Right ventricle myocardium inferior (tissue), 1 donor: ENCODE measurements at regions not wholly inside any gene's neighbourhood (a gene's known extent, or its start where the extent isn't known, plus 50 kb on each side); places are given as distances from the start of the nearest gene placed in this dataset.
A peak's percentile ranks its signal among the peaks of the same experiment; 100 is the strongest.
"Not testable (repeated sequence)": the region's sequence is repeated elsewhere in the genome, so short reads cannot be mapped to it uniquely, and the experiment has no call there.

Source experiments
- ATAC-seq: fragments of 200-7000 bp; cut with Tn5 transposase; one replicate; pipeline ENCODE4 v1.9.1; 2020; ENCODE audit warnings: mild to moderate bottlenecking, moderate library complexity
- DNase-seq: peaks from one replicate; pipeline ENCODE4 v3.0.0; 2021; ENCODE audit errors: missing footprints
- intact Hi-C: fragments of 100-400 bp; cut with DNase I; formaldehyde crosslinking; loops from one replicate; pipeline ENCODE4 v1.11.0; 2022
- donor health status: DM: no; HTN: yes; CAD: no; lungs with severe emphysema.

DNA sequence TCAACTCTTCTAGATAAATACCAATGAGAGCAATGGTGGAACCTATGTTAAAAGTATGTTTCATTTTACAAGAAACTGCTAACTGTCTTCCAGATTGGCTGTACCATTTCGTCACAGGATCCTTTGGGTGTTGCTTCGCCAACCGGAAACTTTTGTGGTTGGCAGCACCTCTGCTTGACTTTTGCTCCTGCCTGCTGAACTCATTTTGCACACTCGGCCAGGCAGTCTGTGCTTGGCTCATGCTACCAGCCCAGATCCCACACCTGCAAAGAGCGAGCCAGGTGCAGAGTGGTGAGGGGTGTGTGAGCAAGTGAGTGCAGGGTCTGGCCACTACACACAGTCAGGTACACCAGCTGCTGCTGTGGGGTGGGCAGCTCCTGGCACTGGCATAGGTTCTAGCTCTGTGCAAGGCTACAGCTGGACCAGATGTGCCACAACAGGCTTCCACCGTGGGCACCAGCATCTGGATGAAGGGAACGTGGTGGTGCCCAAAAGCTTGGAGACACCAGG lies 422.3 kb downstream of the PRR16 start:
- ATAC-seq (no peak), DNase-seq (no peak)
- intact Hi-C loops: no loop called here

DNA sequence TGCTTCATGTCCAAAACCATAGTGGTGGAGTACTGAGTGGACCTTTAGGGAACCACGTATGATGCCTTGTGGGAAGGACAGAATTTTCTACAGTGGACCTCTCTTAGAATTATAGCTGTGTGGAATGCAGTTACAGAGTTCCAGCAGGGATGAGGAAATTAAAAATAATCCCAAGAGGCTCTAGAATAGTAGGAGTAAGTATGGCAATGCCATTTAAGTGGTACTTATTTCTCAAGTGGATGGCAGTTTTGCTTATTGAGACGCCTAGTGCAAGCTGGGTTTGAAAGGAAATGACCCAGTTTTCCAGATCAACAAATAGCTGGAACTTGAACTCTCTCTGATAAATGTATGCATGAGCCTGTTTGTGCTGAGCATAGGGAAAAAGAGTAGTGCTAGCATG lies 431.6 kb downstream of the PRR16 start:
- DNase-seq: no peak
- ATAC-seq: no peak
- intact Hi-C loops: no loop called here

DNA sequence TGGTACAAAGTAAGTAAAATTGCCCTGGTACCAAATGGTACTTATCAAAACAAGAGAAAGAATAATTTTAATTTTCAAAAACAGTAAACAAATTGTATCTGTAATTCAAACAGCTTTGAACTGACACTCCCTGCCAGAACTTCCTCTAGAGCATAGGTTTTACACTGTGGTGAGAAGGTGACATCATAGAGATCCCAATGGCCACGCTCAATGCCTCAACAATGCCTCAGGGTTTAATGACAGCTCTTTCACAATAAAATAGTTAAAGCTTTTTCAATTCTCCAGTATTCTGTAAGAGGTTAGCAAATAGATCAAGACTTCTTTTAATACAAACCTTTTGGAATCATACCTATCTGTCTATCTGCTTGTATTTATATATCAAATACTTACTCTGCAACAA lies 437.1 kb downstream of the PRR16 start:
- intact Hi-C loops: no loop called here
- ATAC-seq: no peak
- no peak for DNase-seq

DNA sequence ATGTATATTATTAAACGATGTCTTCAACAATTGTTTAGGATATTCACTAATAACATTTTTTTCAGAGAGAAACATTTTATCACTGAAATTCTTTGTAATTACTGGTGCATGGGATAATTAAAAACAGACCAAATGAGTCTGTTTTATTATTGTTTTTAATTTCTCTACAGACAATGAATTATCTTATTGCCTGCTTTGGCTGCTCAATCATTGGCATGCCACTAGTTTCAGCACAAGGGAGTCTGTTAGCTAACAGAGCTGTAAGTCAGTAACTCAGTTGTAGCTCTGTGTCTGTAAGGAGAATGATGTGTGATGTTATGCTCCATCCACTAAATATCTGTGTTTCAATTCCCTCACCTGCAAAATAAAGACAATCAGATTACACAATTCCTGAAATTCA lies 443.9 kb downstream of the PRR16 start:
- DNase-seq (no peak), ATAC-seq (no peak)
- intact Hi-C loops: no loop called here

DNA sequence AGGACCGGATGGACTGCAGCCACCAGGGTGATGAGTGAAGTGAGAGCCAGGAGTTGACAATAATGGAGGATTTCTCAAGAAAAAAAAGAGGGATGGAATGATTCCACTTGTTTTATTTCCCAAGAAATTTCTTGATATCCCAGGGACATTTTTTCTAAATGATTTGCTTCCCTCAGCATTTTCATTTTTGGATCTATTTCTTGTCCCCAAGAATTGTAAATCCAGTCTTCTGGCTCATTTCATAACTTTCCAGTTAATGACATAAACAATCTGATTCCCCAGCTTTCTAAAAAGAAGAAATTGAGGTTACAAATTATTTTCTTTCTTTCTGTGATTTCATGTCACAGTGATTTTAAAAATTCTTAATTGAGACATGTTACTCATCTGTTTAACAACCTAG lies 446.5 kb downstream of the PRR16 start:
- no peak for DNase-seq
- ATAC-seq: no peak
- intact Hi-C loops: no loop called here

DNA sequence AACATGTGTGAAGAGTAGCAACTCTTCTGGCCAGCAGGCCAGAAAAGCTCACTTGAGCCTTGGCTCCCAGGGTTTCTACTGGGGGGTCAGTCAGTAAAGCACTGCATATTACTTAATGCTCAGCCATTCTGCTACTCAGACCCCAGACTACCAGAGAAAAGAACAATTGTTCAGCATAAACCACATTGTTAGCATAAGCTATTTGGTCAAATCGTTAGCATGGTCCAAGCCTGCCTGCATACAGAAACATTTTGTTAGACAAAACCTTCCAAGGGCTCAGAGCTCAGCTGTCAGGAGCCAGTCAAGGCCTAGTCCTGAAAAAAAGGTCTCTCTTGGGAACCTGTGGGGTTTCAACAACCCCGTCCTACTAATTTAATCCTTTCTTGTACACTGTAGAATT lies 449.3 kb downstream of the PRR16 start:
- intact Hi-C loops: no loop called here

DNA sequence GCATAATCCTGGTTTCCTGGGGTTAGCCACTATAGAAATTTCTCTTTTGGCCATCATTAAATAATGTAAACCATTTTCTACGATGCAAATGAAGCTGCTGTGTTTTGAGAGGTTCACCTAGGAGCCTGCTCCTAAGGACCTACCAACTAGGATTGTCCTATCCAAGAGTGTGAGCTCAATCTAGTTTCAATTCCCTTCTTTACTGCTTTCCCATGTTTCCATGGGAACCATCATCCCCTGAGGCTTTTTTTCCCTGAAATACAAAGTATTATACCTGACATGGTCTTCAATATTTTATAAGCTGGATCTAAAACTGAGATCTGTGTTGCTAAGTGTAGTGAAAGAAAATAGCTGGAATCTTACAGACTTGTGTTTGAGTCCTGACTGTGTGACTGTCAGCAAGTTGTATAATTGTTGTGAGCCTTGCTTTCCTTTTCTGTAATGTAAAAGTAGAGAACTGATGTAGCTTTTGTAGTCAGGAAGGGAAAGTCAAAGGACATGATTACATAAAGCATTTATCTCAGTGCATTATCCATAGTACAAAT lies 453.2 kb downstream of the PRR16 start:
- no peak for DNase-seq
- ATAC-seq: no peak
- intact Hi-C loops: no loop called here

More for the DNA sequence above, 449.3 kb downstream of the PRR16 start:
- DNase-seq (no peak), ATAC-seq (no peak)

DNA sequence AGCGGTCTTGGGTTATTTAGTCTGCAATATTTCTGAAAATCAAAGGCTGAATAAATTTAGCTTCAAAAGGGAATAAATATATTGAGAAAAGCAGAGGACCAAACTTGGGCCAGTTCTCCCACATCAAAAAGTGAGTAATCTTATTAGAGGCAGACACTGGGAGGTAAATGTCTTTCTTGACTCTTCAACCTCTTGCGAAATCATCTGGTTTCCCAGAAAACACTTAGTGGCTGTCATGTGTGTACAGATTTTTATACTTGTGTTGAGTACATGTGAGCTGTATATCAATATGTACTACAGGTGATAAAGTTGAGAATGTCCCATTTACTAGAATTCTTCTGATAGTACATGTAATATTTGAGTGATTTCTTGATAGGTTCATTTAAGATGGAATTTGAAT lies 454.9 kb downstream of the PRR16 start:
- intact Hi-C loops: no loop called here
- ATAC-seq (no peak), DNase-seq (no peak)

DNA sequence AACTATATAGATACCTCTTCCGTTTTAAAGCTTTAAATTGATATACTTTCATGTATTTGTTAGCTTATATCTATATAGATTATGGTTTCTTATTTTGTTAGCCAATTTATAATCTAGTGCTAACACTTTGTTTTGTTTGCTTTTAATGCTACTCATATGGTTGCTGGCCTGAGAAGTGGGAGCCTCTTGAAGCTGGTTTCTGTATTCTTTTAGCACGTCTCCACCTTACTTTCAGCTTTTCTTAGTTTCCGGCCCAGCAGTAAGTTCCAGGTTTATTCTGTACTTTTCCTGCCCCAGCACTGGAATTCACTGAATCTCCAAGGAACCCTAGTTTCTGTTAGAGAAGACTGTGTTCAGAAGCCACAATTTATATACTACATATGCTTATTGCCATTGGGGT lies 458.9 kb downstream of the PRR16 start:
- ATAC-seq (no peak), DNase-seq (no peak)
- intact Hi-C loops: no loop called here

DNA sequence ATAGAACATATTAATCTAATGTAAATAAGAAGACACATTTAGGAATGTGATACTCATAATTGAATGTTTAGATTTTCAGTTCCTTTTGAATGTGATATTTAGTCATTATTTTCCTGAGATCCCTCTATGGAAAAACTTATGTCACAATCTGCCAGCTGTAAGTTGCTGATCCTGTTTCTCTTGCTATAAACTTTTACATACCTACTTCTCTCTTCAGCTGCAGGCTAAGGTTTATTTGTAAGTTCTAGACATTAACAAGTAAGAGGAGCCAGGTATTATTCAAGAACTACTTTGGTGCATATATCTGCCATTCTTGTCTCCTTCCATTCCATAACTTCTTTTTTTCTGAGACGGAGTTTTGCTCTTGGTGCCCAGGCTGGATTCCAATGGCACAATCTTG lies 462.4 kb downstream of the PRR16 start:
- no peak for DNase-seq
- no peak for ATAC-seq
- intact Hi-C loops: no loop called here

DNA sequence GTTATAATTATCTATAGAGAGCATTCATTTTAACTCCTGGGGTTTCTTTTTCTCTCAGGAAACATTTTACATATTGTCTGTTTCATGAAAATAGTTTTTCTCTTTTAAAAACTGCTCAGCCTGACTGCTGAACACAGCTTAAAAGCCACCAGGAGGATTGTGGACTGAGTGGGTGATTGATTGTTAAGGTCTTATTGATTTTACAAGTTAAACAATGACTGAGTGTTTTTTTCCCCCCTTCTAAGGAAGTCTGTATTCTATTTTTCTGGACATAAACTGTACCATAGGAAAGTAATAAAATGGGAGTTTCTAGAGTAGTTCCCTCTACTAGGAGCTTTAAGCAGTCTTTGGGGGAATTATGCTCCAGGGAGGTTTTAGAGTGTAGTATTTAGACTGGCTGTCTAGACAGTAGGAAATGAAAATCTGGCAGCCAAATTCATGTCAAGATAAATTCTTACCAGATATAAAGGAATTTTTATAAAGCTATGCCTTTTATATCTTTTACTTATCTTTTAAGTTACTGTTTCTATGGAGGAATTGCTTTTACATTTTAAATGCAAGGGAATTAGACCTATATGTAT lies 463.9 kb downstream of the PRR16 start:
- DNase-seq (no peak), ATAC-seq (no peak)
- intact Hi-C loops: no loop called here

DNA sequence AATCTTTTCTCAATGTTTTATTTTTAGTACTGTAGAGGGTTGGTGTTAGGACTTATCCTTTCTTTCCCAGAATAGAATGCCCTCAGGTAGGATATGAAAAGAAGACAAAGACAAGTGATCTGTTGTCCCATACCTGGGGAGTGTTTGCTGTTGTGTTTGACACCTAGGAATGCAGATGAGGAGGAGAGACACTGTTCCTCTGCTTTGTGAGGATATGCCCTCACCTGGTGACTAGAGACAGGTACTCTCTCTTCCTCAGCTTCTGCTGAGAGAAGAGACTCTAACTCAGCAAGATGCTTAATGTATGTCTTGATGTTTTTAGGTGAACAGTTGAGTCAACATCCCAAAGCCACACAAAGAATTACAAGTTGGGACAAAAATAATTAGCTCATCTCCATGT lies 468.4 kb downstream of the PRR16 start:
- DNase-seq (no peak), ATAC-seq (no peak)
- intact Hi-C loops: no loop called here

DNA sequence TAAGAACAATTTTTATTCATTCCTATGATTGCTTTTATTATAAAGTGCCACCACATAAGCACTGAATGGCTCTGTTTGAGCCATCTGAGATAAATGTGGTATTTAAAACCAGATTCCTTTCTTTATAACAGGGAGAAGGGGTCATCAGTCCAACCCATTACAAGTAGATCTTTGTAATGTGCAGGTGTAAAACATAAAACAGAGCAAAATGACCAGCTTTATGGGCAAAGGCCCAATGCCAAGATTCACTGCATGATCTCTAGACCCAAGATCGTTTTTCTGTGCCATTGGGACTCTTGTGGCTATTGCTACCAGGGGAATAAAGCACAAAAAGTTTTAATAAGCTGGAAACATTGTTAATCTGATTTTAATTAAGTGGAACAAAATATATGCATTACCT lies 469.9 kb downstream of the PRR16 start:
- intact Hi-C loops: no loop called here
- no peak for ATAC-seq
- no peak for DNase-seq

DNA sequence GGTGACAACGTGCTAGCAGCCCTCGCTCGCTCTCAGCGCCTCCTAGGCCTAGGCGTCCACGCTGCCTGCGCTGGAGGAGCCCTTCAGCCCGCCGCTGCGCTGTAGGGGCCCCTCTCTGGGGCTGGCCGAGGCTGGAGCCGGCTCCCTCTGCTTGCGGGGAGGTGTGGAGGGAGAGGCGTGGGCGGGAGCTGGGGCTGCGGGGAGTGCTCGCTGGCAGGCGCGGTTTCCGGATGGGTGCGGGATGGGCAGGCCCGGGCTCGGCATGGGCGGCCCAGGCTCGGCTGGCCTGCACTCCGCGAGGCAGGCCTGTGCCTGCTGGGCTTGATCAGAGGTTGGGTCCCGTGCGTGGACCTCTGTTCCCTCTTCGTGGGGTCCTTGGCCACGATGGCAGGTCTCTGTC lies 472.6 kb downstream of the PRR16 start:
- DNase-seq (peak; percentile 52), ATAC-seq (no peak)
- intact Hi-C loops: no loop called here

DNA sequence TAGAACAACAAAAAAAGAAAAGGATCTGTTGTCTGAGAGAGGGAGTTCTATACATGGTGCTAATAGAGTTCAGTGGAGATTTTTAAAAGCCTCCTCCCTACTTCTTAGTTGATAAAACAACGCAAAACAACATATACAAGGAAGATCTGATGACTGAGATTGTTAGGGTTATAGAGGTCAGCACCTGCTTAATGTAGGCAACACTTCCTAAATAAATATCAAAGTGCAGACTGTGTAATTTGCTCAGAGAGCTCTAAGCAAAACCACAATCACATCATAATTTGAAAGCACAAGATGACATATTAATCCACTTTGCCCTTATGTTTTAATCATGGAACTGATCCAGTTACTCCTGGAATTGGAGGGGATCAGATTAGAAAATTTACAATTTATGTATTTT lies 474.5 kb downstream of the PRR16 start:
- intact Hi-C loops: no loop called here

DNA sequence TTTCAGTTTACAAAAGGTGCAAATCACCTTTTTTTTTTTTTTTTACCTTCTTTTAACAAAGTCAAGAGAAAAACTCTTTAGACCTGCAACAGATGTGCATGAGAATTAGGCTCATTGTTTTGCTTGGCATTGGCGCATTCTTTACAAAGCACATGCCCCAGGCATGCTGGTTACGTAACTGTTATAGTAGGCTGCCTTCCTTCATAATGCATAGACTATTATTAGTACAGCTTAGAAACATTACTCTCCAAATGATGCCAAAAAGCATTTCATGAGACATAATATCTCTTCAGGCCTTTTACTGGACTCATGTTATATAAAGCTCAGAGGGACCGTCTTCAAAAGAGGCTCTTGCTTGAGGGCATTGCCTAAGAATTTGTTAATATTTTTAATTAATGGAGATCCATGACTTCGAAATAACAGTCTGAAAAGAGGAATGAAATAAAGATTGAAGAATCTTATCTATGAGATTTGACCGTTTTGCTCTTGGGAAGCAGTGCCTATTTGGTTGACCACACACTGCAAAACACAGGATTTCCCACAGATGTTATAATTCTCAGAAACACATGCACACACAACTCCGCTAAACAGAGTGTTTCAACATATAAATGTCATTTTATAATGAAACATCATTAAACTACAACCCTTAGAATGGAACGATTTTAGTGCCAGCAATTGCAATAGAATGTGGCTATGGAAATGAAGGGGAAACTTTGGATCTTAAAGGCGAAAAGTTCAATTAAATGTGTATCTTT lies 478.7 kb downstream of the PRR16 start:
- no peak for ATAC-seq
- DNase-seq: no peak
- intact Hi-C loops: no loop called here

More for the DNA sequence above, 474.5 kb downstream of the PRR16 start:
- ATAC-seq (no peak), DNase-seq (no peak)

DNA sequence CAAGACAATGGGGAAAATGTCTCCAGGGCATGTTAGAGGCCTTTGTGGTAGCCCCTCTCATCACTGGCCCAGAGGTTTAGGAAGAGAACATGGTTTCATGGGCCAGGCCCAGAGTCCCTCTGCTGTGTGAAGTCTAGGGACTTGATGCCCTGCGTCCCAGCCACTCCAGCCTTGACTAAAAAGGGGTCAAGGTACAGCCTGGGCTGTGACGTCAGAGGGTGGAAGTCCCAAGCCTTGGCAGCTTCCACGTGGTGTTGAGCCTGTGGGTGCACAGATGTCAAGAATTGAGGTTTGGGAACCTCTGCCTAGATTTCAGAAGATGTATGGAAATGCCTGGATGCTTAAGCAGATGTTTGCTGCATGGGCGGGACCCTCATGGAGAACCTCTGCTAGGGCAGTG lies 485.5 kb downstream of the PRR16 start:
- ATAC-seq, intact Hi-C loops, DNase-seq: not testable (repeated sequence)

DNA sequence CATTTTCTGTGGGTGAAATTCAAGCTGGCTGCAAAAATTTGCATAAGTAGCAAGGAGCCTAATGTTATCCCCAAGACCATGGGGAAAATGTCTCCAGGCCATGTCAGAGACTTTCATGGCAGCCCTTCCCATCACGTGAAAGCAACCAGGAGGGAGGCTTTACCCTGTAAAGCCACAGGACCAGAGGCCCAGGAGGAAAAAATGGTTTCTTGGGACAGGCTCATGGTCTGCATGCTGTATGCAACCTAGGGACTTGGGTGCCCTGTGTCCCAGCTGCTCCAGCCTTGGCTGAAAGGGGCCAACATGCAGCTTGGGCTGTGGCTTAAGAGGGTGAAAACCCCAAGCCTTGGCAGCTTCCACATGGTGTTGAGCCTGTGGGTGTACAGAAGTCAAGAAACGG lies 489.3 kb downstream of the PRR16 start:
- DNase-seq, ATAC-seq, intact Hi-C loops: not testable (repeated sequence)

DNA sequence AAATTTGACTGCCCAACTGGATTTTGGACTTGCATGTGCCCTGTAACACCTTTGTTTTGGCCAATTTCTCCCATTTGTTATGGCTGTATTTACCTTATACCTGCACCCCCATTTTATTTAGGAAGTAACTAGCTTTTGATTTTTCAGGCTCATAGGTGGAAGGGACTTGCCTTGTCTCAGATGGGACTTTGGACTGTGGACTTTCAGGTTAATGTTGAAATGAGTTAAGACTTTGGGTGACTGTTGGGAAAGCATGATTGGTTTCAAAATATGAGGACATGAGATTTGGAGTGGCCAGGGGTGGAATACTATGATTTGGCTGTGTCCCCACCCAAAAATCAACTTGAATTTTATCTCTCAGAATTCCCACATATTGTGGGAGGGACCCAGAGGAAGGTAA lies 490.2 kb downstream of the PRR16 start:
- no peak for ATAC-seq
- no peak for DNase-seq
- intact Hi-C loops: no loop called here

DNA sequence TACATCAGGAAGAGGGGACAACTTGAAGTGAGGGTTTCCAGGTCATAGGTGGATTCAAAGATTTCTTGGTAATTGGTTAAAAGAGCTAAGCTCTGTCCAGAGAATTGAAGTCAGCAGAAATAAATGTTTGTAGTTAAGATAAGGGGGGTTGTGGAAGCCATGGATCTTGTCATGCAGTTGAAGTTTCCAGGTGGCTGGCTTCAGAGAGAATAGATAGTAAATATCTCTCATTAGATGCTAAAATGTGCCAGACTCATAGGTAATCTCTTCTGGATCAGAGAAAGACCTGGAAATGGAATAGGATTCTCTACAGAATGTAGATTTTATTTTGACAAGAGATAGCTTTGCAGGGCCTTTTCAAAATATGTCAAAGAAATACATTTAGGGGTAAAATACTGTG lies 491.7 kb downstream of the PRR16 start:
- ATAC-seq (no peak), DNase-seq (no peak)
- intact Hi-C loops: no loop called here
